ENCODE measurements at regions not wholly inside any gene's neighbourhood (a gene's known extent, or its start where the extent isn't known, plus 50 kb on each side); places are given as distances from the start of the nearest gene placed in this dataset.

DNA sequence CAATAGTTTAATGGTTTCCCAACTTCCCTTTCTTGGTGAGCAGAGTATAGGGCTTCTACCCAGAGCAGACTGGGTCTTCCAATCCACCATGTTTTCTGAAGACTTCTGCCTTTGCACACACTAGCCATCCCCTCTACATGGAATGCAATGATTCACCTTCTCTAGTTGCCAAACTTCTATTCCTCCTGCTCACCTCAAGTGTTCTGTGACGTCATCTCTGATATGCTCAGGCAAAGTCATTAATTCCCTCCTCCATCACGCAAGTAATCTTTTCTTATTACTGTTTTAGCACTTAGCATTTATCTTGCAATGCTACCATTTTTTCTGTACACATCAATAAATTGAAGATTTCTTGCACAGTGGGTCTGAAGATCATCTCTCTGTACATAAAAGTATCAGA is 174.2 kb downstream of the RBM26 start:
- in situ Hi-C loops (cut with HindIII; ENCODE audit: low sequenced_read_pairs), result no loop called here
- TF ChIP-seq, protein P1, sequence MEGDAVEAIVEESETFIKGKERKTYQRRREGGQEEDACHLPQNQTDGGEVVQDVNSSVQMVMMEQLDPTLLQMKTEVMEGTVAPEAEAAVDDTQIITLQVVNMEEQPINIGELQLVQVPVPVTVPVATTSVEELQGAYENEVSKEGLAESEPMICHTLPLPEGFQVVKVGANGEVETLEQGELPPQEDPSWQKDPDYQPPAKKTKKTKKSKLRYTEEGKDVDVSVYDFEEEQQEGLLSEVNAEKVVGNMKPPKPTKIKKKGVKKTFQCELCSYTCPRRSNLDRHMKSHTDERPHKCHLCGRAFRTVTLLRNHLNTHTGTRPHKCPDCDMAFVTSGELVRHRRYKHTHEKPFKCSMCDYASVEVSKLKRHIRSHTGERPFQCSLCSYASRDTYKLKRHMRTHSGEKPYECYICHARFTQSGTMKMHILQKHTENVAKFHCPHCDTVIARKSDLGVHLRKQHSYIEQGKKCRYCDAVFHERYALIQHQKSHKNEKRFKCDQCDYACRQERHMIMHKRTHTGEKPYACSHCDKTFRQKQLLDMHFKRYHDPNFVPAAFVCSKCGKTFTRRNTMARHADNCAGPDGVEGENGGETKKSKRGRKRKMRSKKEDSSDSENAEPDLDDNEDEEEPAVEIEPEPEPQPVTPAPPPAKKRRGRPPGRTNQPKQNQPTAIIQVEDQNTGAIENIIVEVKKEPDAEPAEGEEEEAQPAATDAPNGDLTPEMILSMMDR (IDR thresholded peaks at IDR 0.05; ENCODE audit: low read depth, low read length, missing control alignments), result no peak
- no peak for DNase-seq (ENCODE audit: low read depth)
- no peak overlapping the region for H3K4me3 ChIP-seq (ENCODE audit: low read depth, low read length)

DNA sequence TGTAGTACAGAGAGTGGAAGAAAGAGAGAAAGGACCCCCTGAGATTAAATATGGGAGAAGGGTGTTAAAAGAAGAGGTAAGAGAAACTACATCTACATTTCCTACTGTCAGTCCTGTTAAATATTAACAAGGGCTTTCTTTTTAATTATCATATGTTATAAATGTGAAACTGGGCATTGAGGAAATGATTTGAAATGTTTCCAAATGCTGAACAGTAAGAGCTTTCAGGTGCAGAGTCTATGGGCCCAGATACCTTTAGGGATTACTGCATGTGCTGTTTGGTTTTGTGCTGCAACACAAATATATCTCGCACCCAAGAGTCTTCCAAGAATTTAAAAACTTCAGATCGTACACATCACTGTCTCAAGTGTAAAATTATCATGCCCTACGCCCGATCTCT is 176.3 kb downstream of the RBM26 start:
- H3K4me3 ChIP-seq (ENCODE audit: low read depth, low read length), result no peak overlapping the region
- TF ChIP-seq, protein P1 (IDR thresholded peaks at IDR 0.05; ENCODE audit: low read depth, low read length, missing control alignments), result no peak
- no peak for DNase-seq (ENCODE audit: low read depth)
- in situ Hi-C loops (cut with HindIII; ENCODE audit: low sequenced_read_pairs), result no loop called here

DNA sequence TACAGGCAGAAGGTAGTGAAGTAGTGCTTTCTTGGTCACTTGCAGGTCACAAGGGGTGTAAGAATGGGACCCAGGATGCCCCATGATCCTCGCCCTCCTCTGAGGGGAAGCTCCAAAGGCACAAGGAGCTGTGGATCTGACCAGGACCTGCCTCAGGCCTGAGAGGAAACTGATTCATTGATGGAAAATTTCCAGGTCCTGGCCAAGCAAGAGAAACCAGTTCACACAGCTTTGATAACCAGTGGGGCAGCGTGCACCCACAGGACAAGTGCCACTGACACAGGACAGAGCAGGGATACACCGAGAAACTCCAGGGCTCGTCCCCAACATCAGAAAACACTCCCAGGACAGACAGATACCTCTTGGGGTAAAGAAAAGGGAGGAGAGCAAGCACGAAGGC is 177.1 kb downstream of the RBM26 start:
- in situ Hi-C loops (cut with HindIII; ENCODE audit: low sequenced_read_pairs), result no loop called here
- no peak overlapping the region for H3K4me3 ChIP-seq (ENCODE audit: low read depth, low read length)
- DNase-seq (ENCODE audit: low read depth), result no peak
- TF ChIP-seq, protein P1 (IDR thresholded peaks at IDR 0.05; ENCODE audit: low read depth, low read length, missing control alignments), result no peak

DNA sequence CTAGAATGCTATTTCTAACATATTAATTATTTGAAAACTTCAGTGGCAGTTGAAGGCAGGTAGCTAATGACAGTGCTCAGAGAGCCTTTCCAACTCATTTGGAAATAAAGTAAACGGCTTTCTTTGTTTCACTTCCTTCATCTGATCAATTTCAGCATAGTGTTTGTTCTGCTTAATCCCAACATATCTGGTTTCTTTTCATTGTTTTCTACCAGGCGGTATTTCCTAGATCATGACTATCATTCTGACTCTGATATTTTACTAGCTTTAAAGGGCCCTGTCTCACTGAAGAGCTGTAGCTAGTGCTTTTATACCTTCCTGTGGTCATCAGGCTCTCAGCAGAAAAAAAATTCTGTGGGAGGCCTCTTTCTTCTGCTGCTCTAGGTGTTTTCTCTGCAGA is 178.6 kb downstream of the RBM26 start:
- TF ChIP-seq, protein P1 (IDR thresholded peaks at IDR 0.05; ENCODE audit: low read depth, low read length, missing control alignments), result no peak
- H3K4me3 ChIP-seq (ENCODE audit: low read depth, low read length), result no peak overlapping the region
- in situ Hi-C loops (cut with HindIII; ENCODE audit: low sequenced_read_pairs), result no loop called here

DNA sequence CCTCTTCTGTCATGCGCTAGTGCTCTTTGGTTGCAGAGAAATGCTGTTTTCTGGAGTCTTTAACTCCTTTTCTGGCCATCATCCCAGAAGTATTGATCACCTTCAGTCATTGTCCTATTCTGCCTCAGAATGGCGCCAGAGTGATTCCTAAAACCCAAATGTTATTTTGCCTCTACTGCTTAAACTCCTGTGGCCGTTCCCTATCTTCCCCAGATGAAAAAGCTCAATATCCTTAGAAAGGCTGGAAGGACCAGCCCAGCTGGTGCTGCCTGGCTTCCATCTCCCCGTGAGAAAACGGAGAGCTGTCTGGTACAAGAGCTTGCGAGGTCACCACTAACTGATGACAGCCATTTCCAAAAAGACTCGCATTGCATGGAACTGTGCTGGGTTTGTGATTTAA is 179.1 kb downstream of the RBM26 start:
- DNase-seq (ENCODE audit: low read depth), result no peak
- TF ChIP-seq, protein P1 (IDR thresholded peaks at IDR 0.05; ENCODE audit: low read depth, low read length, missing control alignments), result no peak
- in situ Hi-C loops (cut with HindIII; ENCODE audit: low sequenced_read_pairs), result no loop called here
- no peak overlapping the region for H3K4me3 ChIP-seq (ENCODE audit: low read depth, low read length)

More for the DNA sequence above, 178.6 kb downstream of the RBM26 start:
- DNase-seq (ENCODE audit: low read depth), result no peak

DNA sequence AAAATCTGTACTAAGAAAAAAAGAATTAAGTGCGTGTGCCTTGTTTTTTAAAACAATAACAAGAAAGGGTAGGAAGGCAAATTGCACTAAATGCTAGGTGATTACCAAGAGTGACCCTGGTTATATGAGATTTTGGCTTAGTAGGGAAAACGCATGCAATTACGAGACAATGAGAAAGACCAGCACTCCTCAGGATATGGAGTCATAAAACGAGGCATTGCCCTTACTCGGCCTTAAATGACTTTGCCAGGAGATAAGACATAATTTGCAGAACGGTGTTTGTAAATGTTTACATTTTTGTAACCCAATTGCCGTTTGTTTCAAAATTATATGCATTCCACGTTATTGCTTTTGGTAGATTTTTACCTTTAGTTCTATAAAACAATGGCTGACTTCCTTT is 179.8 kb downstream of the RBM26 start:
- in situ Hi-C loops (cut with HindIII; ENCODE audit: low sequenced_read_pairs), result no loop called here

More for the DNA sequence above, 179.8 kb downstream of the RBM26 start:
- TF ChIP-seq, protein P1 (IDR thresholded peaks at IDR 0.05; ENCODE audit: low read depth, low read length, missing control alignments), result no peak
- H3K4me3 ChIP-seq (ENCODE audit: low read depth, low read length), result no peak overlapping the region
- DNase-seq (ENCODE audit: low read depth), result no peak
